K562 (cell line): ENCODE measurements at regions not wholly inside any gene's neighbourhood (a gene's known extent, or its start where the extent isn't known, plus 50 kb on each side); places are given as distances from the start of the nearest gene placed in this dataset.

Experiments
- ATAC-seq: fragments of 200-7000 bp; cut with Tn5 transposase; 3 replicates; pipeline ENCODE4 v1.9.1; 2020; ENCODE audit warnings: moderate library complexity
- BruUV-seq: library from RNA; stranded (reverse); fragments of 400-500 nt; replicated peaks from 2 replicates; lab custom pipeline; 2021; lab: Mats Ljungman, UMichigan
- CTCF ChIA-PET: fragments of 300-600 bp; formaldehyde crosslinking; extraction: SDS; loops from one replicate; lab custom pipeline; 2021; ENCODE audit warnings: low intra/inter-chr PET ratio; lab: Yijun Ruan, JAX
- POLR2A ChIA-PET: fragments of 300-600, 350-650 bp; sonication (Branson Sonifier 250); formaldehyde crosslinking; extraction: SDS; loops from one replicate; lab custom pipeline; 2021; ENCODE audit warnings: antibody characterized with exemption, inconsistent platforms; lab: Yijun Ruan, JAX
- DNase-seq, 4 experiments: peaks; one replicate each; pipeline versions ENCODE4 v3.0.0 to v3.0.0-alpha.2; 2011 to 2018; ENCODE audit warnings: low spot score in 3 of 4, mixed read lengths in 3 of 4; ENCODE audit errors: extremely low read depth in 1 of 4
- FAIRE-seq: peaks from 2 replicates; lab custom pipeline; 2011; peaks lifted over from hg19 to GRCh38; lab: Jason Lieb, UNC
- H2AFZ ChIP-seq: 2 replicates; pipeline ENCODE4 v1.6.0; 2011; ENCODE audit warnings: low read depth, low read length, control low read depth, inconsistent platforms
- H3K27ac ChIP-seq: fragments of 200-600 bp; 3 replicates; pipeline ENCODE4 v1.8.0; 2011; ENCODE audit warnings: low read depth, mild to moderate bottlenecking, control low read depth, inconsistent platforms, low read length, moderate library complexity, mixed read lengths; ENCODE audit errors: extremely low read depth
- H3K27me3 ChIP-seq, 2 experiments: fragments of 300-600 bp in 1 of 2; 2 replicates in 1 of 2; 3 replicates in 1 of 2; pipeline versions ENCODE4 v1.6.0 to v1.8.0; 2011; ENCODE audit warnings: inconsistent platforms in 2 of 2, low read length in 2 of 2, mild to moderate bottlenecking in 1 of 2, mixed read lengths in 1 of 2, moderate library complexity in 1 of 2; ENCODE audit not compliant: control insufficient read depth in 2 of 2, insufficient read depth in 2 of 2
- H3K36me3 ChIP-seq: fragments of 300-600 bp; 3 replicates; pipeline ENCODE4 v1.8.0; 2011; ENCODE audit warnings: mild to moderate bottlenecking, low read length, inconsistent platforms; ENCODE audit not compliant: control insufficient read depth, insufficient read depth
- H3K4me1 ChIP-seq, 2 experiments: fragments of 200-600 bp in 1 of 2; replicated peaks in 1 of 2; 2 replicates in 1 of 2; 3 replicates in 1 of 2; pipeline versions ENCODE4 v1.5.1 to v1.8.0; 2011; ENCODE audit warnings: inconsistent platforms in 2 of 2, low read length in 2 of 2, mild to moderate bottlenecking in 1 of 2, mixed read lengths in 1 of 2, moderate library complexity in 1 of 2; ENCODE audit not compliant: control insufficient read depth in 2 of 2, insufficient read depth in 2 of 2
- H3K4me2 ChIP-seq: 2 replicates; pipeline ENCODE4 v1.6.1; 2011; ENCODE audit warnings: low read length, control low read depth, inconsistent platforms, mixed read lengths; ENCODE audit not compliant: insufficient read depth
- H3K4me3 ChIP-seq: fragments of 200-600 bp; sonication (generic), shearing (Covaris generic); 2 replicates; pipeline ENCODE4 v1.5.1; 2016; ENCODE audit warnings: control low read depth, inconsistent platforms
- H3K79me2 ChIP-seq: fragments of 200-600 bp; 3 replicates; pipeline ENCODE4 v1.8.0; 2011; ENCODE audit warnings: low read length, inconsistent platforms; ENCODE audit not compliant: control insufficient read depth, insufficient read depth
- H3K9ac ChIP-seq, 2 experiments: 2 replicates each; pipeline versions ENCODE4 v1.6.0 to v1.6.1; 2011; ENCODE audit warnings: low read depth in 2 of 2, low read length in 2 of 2, control low read depth in 1 of 2, inconsistent platforms in 1 of 2, mild to moderate bottlenecking in 1 of 2, mixed read lengths in 1 of 2; ENCODE audit not compliant: insufficient read depth in 1 of 2
- H3K9me1 ChIP-seq: one replicate; pipeline ENCODE4 v1.6.0; 2011; ENCODE audit warnings: inconsistent platforms, mild to moderate bottlenecking, low read length, moderate library complexity; ENCODE audit not compliant: control insufficient read depth, insufficient read depth
- H3K9me3 ChIP-seq: replicated peaks from 2 replicates; pipeline ENCODE4 v1.5.1; 2011; ENCODE audit warnings: low read depth, low read length, inconsistent platforms; ENCODE audit not compliant: control insufficient read depth, insufficient read depth
- H4K20me1 ChIP-seq: replicated peaks from 2 replicates; pipeline ENCODE4 v1.6.1; 2011; ENCODE audit warnings: low read length, inconsistent platforms, mixed read lengths; ENCODE audit not compliant: control insufficient read depth, insufficient read depth
- E2F1 ChIP-seq: sonication (generic); formaldehyde crosslinking; IDR thresholded peaks from 2 replicates; pipeline ENCODE4 v1.8.1; 2023; ENCODE audit warnings: mild to moderate bottlenecking, missing genetic modification reagents, moderate library complexity
- HNRNPLL ChIP-seq: fragments of 200-400 bp; formaldehyde crosslinking; IDR thresholded peaks from 2 replicates; pipeline ENCODE4 v1.6.1; 2017; ENCODE audit warnings: low read length, low read depth, mild to moderate bottlenecking; ENCODE audit not compliant: poor library complexity, severe bottlenecking
- MED1 ChIP-seq: sonication (generic); formaldehyde crosslinking; IDR thresholded peaks from 2 replicates; pipeline ENCODE4 v1.8.1; 2023; ENCODE audit warnings: missing genetic modification reagents, borderline replicate concordance
- NFYB ChIP-seq: IDR thresholded peaks from 2 replicates; pipeline ENCODE4 v1.6.1; 2011; ENCODE audit warnings: mild to moderate bottlenecking, moderate library complexity; ENCODE audit not compliant: insufficient read length; ENCODE audit errors: extremely low read depth
- POLR2A ChIP-seq: fragments of 450-650 bp; conservative IDR thresholded peaks from 2 replicates; pipeline ENCODE4 v1.6.1; 2016
- POLR3A ChIP-seq: IDR thresholded peaks from 2 replicates; pipeline ENCODE4 v1.6.1; 2011; ENCODE audit warnings: borderline replicate concordance, mild to moderate bottlenecking, moderate library complexity; ENCODE audit not compliant: insufficient read length, insufficient read depth; ENCODE audit errors: extremely low read depth
- PTBP1 ChIP-seq: fragments of 200-400 bp; formaldehyde crosslinking; IDR thresholded peaks from 2 replicates; pipeline ENCODE4 v1.6.1; 2017; ENCODE audit warnings: low read depth, low read length
- RFX1 ChIP-seq: fragments of 450-650 bp; IDR thresholded peaks from 2 replicates; pipeline ENCODE4 v1.6.1; 2016; ENCODE audit warnings: mild to moderate bottlenecking, moderate library complexity
- STAT5B ChIP-seq: fragments of 250-450 bp; sonication (Bioruptor Pico); IDR thresholded peaks from 2 replicates; pipeline ENCODE4 v1.8.0; 2021; ENCODE audit warnings: mild to moderate bottlenecking, inconsistent platforms
- ZFP1 ChIP-seq: fragments of 450-650 bp; formaldehyde crosslinking; IDR thresholded peaks from 2 replicates; pipeline ENCODE4 v1.4.0; 2020; ENCODE audit warnings: mild to moderate bottlenecking, mixed read lengths
- ZNF23 ChIP-seq: fragments of 250-450 bp; sonication (Bioruptor Pico); IDR thresholded peaks from 2 replicates; pipeline ENCODE4 v1.4.0; 2020; ENCODE audit warnings: mild to moderate bottlenecking
- ZNF253 ChIP-seq: fragments of 250-450 bp; sonication (Bioruptor Pico); conservative IDR thresholded peaks from 2 replicates; pipeline ENCODE4 v1.6.1; 2021; ENCODE audit warnings: mild to moderate bottlenecking
- ZNF57 ChIP-seq: fragments of 450-650 bp; formaldehyde crosslinking; IDR thresholded peaks from 2 replicates; pipeline ENCODE4 v1.4.0; 2020; ENCODE audit warnings: mild to moderate bottlenecking, moderate library complexity
- ZNF707 ChIP-seq: fragments of 250-450 bp; sonication (Bioruptor Pico); conservative IDR thresholded peaks from 2 replicates; pipeline ENCODE4 v1.8.0; 2022; ENCODE audit warnings: inconsistent platforms, mild to moderate bottlenecking, moderate library complexity
- ZNF764 ChIP-seq: fragments of 250-450 bp; sonication (Bioruptor Pico); IDR thresholded peaks from 2 replicates; pipeline ENCODE4 v1.4.0; 2020; ENCODE audit warnings: low read depth, mild to moderate bottlenecking, moderate library complexity
- WGBS: fragments of 100-300 bp; shearing (Covaris generic); methylation state at CpG from one replicate; pipeline ENCODE4 v1.1.6; 2016; ENCODE audit warnings: low coverage, mixed read lengths; ENCODE audit not compliant: insufficient coverage; ENCODE audit errors: missing lambda C conversion rate; 5-methylcytosine and 5-hydroxymethylcytosine counted together
- in situ Hi-C: fragments of 300-500 bp; cut with MboI; formaldehyde crosslinking; loops from 4 replicates; pipeline ENCODE4 v1.15.0; 2018; ENCODE audit warnings: inconsistent platforms, mixed read lengths
- intact Hi-C: fragments of 100-400 bp; cut with micrococcal nuclease; formaldehyde crosslinking; loops from 2 replicates; pipeline ENCODE4 v1.14.2; 2022
- TF ChIP-seq, protein P1 (sequence below): fragments of 450-650 bp; formaldehyde crosslinking; IDR thresholded peaks from 2 replicates; pipeline ENCODE4 v1.4.0; 2022; ENCODE audit warnings: missing genetic modification characterization
- TF ChIP-seq, protein P2 (sequence below), 2 experiments: fragments of 200-800 bp in 1 of 2; sonication (Bioruptor generic) in 1 of 2; sonication (generic) in 1 of 2; formaldehyde crosslinking in 1 of 2; IDR thresholded peaks in 1 of 2; conservative IDR thresholded peaks in 1 of 2; 2 replicates each; pipeline versions ENCODE4 v1.5.0 to v1.6.1; 2016 to 2020; ENCODE audit warnings: missing compliant biosample characterization in 1 of 2, missing genetic modification characterization in 1 of 2, missing genetic modification reagents in 1 of 2

DNA sequence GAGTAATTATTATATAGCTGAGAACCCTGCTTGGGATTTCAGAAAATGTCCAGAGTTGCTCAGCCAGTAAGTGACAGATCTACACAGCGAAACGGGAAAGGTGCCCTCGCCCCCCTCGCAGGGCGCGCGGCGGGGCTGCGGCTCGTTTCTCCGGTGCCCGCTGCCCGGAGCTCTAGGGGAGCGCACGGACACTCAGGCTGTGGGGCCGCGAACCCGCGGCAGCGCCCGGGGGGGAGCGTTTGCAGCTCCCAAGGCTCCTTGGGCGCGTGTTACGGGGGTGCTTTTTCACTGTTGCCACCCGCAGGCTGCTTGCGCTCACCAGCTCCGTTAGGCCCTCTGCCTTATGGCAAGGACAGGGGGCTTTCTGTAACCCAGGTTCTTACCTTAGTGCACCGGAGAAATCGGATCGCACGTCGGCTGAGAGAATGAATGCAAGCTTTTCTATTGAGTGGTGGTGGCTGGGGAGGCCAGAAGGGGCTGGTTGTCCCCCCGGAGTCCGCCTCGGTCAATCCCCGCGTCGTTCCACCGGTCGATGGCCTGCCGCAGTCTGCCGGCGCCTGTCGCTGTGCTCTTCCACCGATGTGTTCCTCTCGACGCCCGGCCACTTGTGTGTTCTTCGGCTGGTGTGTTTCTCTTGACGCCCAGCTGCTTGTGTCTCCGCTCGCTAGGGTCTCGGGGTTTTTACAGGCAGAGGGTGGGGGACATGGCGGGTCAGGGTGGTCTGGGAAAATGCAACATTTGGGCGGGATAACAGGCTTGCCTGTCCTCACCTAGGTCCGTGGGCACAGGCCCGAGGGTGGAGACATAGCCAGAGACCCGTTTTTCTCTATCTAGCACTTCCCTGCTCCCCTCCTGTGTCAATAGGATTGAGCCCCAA, 758.8 kb upstream of the DDX18 start:
- in situ Hi-C loops, result no loop called here

More for the DNA sequence above, 758.8 kb upstream of the DDX18 start:
- no peak for TF ChIP-seq NFYB
- no peak for TF ChIP-seq POLR3A
- TF ChIP-seq ZFP1, result no peak
- no peak for TF ChIP-seq ZNF253 (CRISPR knock-in tag)
- no peak for TF ChIP-seq HNRNPLL
- TF ChIP-seq MED1 (CRISPR knock-in tag), result no peak
- TF ChIP-seq, protein P1, sequence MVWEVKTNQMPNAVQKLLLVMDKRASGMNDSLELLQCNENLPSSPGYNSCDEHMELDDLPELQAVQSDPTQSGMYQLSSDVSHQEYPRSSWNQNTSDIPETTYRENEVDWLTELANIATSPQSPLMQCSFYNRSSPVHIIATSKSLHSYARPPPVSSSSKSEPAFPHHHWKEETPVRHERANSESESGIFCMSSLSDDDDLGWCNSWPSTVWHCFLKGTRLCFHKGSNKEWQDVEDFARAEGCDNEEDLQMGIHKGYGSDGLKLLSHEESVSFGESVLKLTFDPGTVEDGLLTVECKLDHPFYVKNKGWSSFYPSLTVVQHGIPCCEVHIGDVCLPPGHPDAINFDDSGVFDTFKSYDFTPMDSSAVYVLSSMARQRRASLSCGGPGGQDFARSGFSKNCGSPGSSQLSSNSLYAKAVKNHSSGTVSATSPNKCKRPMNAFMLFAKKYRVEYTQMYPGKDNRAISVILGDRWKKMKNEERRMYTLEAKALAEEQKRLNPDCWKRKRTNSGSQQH (CRISPR knock-in tag), result no peak
- TF ChIP-seq RFX1, result no peak
- no peak for TF ChIP-seq POLR2A
- TF ChIP-seq E2F1 (CRISPR knock-in tag), result no peak
- TF ChIP-seq, protein P2, sequence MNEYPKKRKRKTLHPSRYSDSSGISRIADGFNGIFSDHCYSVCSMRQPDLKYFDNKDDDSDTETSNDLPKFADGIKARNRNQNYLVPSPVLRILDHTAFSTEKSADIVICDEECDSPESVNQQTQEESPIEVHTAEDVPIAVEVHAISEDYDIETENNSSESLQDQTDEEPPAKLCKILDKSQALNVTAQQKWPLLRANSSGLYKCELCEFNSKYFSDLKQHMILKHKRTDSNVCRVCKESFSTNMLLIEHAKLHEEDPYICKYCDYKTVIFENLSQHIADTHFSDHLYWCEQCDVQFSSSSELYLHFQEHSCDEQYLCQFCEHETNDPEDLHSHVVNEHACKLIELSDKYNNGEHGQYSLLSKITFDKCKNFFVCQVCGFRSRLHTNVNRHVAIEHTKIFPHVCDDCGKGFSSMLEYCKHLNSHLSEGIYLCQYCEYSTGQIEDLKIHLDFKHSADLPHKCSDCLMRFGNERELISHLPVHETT (CRISPR knock-in tag; conservative IDR thresholded peaks at IDR 0.05 in 1 of 2, IDR thresholded peaks at IDR 0.05 in 1 of 2), result no peak
- no peak for TF ChIP-seq ZNF57
- TF ChIP-seq ZNF23 (CRISPR knock-in tag), result no peak
- TF ChIP-seq PTBP1, result no peak
- TF ChIP-seq ZNF764, result no peak
- no peak for TF ChIP-seq ZNF707 (CRISPR knock-in tag)
- TF ChIP-seq STAT5B (CRISPR knock-in tag), result no peak
- DNase-seq, result no peak
- Histone ChIP-seq H3K27ac (no peak overlapping the region), H3K9me3 (no peaks in the 10 kb centered on the region), H3K36me3 (no peaks in the 10 kb centered on the region), H3K9ac (no peak overlapping the region), H2AFZ (no peak overlapping the region), H3K4me3 (no peak overlapping the region), H3K9me1 (no peaks in the 10 kb centered on the region), H3K4me2 (no peak overlapping the region), H3K27me3 (no peaks in the 10 kb centered on the region), H3K79me2 (no peaks in the 10 kb centered on the region), H3K4me1 (no peaks in the 10 kb centered on the region), H4K20me1 (no peaks in the 10 kb centered on the region)
- under 1% methylated on average over 53 of the region's 59 CpGs for WGBS
- no peak for FAIRE-seq
- intact Hi-C loops, result no loop called here
- no TSS peak for BruUV-seq
- ChIA-PET POLR2A (no interaction called here), CTCF (interaction anchor here (0.6 kb wide), 1 partner anchor 243 kb away, joined by 4 read pairs; no protein-coding TSS in a partner anchor)
- no peak for ATAC-seq
